HG02763 (cell line): ENCODE measurements at regions not wholly inside any gene's neighbourhood (a gene's known extent, or its start where the extent isn't known, plus 50 kb on each side); places are given as distances from the start of the nearest gene placed in this dataset.
"Not testable (repeated sequence)": the region's sequence is repeated elsewhere in the genome, so short reads cannot be mapped to it uniquely, and the experiment has no call there.

Experiments used
- ATAC-seq: cut with Tn5 transposase; IDR thresholded peaks from one replicate; pipeline ENCODE4 v1.9.1; 2021; ENCODE audit warnings: mild to moderate bottlenecking, moderate library complexity; ENCODE audit not compliant: unreplicated experiment

DNA sequence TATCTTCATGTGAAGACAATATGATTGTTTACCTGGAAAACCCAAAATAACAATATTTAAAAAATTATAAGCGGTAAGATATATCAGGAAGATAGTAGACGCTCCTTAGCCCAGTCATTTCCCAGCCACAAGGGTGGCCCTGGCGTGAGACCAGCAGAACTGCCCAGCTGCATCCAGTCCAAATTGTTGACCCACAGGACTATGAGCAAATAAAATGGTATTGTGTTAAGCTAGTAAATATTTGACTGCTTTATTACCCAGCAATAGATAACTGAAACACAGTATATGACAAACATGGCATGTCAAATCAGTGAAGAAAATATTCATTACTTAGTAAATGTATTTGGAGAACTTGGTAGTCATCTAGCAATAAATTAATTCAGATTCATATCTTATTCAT, 294.3 kb upstream of the SPAG17 start:
- no peak for ATAC-seq

DNA sequence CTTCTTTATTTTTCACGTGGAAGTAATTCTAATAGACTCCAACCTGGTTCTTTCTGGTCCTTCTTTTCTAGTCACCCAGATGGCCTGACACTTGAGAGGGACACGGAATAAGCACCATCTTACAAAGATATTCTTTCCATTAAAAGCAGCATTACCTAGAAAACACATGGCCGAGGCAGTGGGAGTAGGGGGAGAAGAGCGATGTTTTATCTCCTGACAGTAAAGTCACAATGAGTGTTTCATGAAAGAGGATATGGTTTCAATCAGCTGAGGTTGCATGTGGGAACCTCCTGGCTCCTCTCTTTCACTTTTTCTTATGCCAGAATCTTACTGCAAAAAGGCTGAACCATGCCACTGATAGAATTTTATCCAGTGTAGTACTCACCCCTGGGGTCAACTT, 288.8 kb upstream of the SPAG17 start:
- no peak for ATAC-seq

DNA sequence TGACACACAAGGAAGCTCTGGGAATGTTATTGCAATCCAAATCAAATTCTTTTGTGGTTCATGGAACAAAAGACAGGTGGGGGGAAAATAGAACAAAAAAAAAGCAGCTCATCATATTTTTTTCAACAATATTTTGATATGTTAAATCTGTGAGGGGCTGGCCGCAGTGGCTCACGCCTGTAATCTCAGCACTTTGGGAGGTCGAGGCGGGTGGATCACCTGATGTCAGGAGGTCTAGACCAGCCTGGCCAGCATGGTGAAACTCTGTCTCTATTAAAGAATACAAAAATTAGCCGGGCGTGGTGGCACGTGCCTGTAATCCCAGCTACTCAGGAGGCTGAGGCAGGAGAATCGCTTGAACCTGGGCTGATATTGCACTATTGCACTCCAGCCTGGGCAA, 279.4 kb upstream of the SPAG17 start:
- ATAC-seq: not testable (repeated sequence)

GRCh38 chr1:118461154-118461553, 276.1 kb upstream of the SPAG17 start:
- no peak for ATAC-seq

DNA sequence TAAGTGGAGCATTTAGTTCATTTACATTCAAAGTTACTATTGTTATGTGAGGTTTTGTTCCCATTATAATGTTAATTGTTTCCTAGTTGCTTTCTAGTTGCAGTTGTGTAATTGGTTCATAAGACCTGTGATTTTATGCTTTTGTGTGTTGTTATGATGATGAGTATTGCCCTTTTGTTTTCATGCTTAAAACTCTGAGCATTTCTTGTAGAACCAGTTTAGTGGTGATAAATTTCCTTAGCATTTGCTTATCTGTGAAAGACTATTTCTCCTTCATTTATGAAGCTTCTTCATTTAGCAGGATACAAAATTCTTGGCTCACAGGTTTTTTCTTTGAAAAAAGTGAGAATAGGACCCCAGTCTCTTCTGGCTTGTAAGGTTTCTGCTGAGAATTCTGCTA, 274.8 kb upstream of the SPAG17 start:
- no peak for ATAC-seq

- ATAC-seq: not testable (repeated sequence)
Observed at GRCh38 chr1:118453856-118454255, 268.8 kb upstream of the SPAG17 start.

GRCh38 chr1:118445156-118445555, 260.1 kb upstream of the SPAG17 start:
- no peak for ATAC-seq

DNA sequence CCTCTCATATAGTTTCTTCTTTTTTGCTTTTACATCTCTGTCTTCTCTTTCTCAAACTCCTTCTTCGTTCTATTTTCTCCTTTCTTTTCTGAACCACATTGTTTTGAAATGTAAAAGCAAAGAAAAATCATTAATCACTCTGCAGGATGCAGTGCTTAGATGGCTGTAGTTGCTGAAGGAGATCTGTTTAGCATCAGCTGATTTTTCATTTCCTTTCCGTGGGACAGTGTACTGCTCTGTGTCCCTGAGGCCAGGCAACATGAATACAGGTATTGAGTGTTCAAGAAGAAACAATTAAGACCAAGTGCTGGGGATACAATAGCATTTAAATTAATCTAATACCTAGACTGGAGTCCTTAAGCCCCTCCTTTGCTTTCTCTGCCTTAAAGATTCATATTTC, 257.2 kb upstream of the SPAG17 start:
- no peak for ATAC-seq

DNA sequence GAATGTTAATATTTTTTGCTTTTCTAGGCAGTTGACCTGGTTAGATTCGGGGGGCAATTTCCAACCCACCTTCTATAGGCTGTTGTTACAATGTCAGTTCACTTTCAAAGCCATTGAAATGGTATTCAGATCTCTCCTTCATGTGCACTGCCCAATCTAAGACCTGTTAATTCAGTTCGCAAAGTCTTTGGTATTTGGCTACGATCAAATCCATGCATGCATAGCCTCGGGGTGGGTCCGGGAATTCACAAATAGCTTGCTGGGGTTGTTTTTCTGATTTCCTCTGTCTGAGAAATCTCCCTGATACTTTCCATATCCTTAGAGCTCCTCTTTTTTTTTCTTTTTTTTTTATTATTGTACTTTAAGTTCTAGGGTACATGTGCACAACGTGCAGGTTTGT, 252.6 kb upstream of the SPAG17 start:
- ATAC-seq: no peak

DNA sequence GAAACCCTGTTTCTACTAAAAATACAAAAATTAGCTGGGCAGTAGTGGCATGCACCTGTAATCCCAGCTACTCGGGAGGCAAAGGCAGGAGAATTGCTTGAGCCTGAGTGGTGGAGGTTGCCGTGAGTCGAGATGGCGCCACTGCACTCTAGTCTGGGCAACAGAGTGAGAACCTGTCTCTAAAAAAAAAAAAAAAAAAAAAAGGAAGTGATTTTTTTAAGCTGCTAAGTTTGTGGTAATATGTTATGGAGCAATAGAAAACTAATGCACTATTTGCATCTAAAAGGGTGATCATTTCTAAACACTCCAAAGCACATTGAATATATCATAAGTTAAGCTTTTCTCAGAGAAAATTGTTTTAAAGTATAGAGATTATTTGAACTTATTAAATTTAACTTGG, 244.8 kb upstream of the SPAG17 start:
- no peak for ATAC-seq

DNA sequence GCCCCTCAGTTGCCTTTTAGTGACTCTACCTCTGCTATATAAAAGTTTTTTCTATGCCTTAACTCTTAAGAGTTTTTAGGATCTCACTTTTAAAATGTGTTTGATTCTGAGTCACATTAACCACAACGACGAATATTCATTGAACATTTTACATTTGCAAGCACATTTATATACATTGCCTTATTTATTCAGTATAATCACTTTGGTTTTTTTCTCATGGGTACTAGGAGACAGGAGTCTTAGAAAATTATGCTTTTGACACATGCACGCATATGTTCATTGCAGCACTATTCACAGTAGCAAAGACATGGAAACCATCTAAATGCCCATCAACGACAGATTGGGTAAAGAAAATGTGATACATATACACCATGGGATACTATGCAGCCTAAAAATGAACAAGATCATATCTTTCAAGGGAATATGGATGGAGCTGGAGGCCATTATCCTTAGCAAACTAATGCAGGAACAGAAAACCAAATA, 236.9 kb upstream of the SPAG17 start:
- ATAC-seq: no peak

DNA sequence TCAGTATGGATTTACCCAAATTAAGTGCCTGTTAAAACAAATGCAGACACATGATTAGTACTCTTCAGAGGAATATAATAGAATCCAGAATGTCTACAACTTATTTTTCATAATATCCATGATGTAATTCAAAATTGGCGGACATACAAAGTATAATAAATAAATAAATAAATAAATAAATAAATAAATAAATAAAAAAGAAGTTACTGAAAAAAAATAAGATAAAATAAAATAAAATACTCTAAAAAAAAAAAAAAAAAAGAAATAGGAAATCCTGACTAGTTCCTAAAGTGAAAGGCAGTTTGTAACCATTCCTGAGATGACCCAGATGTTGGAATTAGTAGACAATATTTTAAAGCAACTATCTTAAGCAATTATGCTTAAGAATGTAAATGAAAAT, 219.0 kb upstream of the SPAG17 start:
- no peak for ATAC-seq

DNA sequence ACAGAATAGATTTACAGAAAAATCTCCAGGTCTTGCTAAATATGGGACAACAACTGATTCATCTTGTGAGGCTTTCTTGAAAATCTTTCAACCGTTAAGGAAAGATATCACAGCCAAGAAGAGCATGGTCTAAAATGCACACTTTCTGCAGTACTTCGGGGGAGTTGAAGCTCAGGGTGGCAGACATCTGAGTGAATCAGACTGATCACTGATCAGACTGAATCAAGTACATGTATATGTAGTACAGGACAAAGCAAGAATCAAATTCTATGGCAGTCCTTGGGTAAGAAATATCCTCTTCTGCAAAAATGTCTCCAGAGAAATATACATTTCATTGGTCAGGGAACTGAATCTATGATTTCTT, 212.4 kb upstream of the SPAG17 start:
- ATAC-seq: no peak

- no peak for ATAC-seq
Observed at GRCh38 chr1:118396829-118397495, 211.9 kb upstream of the SPAG17 start.

- no peak for ATAC-seq
Observed at GRCh38 chr1:118396279-118396678, 211.3 kb upstream of the SPAG17 start.

DNA sequence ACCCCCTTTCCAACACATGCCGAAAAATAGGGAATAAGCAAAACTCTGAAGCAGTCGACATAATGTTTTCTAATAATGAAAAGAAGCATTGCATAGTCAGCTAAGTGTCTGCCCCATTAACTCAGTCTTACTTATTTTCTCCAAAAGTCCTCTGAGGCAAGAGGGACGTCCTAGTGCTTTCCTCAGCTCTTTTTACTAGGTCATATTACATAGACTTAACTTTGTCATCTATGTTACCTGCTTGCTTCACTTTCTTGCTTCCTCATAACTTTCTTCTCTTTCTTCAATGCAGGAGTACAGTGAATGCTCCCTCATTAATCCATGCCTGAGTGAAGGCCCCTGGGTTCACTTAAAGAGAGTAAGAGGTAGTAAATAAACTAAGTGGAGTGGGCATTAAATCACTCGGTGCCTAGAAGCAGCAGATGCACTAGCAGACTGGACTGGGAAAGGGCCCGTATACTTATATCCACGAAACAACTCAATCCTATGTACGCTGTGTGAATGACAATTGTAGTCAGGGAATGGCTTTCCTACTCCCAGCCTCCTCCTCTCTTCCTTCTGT, 210.5 kb upstream of the SPAG17 start:
- no peak for ATAC-seq

- no peak for ATAC-seq
Observed at GRCh38 chr1:118390955-118391354, 205.9 kb upstream of the SPAG17 start.

GRCh38 chr1:118388301-118388959, 203.4 kb upstream of the SPAG17 start:
- no peak for ATAC-seq

- ATAC-seq: no peak
Observed at GRCh38 chr1:118381197-118381869, 196.3 kb upstream of the SPAG17 start.

DNA sequence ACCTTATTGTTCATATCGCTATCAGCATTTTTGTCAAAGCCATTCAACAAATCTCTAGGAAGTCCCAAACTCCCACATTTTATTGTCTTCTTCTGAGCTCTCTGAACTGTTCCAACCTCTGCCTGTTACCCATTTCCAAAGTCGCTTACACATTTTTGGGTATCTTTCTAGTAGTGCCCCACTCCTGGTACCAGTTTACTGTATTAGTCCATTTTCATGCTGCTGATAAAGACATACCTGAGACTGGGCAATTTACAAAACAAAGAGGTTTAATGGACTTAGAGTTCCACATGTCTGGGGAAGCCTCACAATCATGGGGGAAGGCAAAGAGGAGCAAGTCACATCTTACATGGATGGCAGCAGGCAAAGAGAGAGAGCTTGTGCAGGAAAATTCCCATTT, 192.2 kb upstream of the SPAG17 start:
- not testable (repeated sequence) for ATAC-seq

DNA sequence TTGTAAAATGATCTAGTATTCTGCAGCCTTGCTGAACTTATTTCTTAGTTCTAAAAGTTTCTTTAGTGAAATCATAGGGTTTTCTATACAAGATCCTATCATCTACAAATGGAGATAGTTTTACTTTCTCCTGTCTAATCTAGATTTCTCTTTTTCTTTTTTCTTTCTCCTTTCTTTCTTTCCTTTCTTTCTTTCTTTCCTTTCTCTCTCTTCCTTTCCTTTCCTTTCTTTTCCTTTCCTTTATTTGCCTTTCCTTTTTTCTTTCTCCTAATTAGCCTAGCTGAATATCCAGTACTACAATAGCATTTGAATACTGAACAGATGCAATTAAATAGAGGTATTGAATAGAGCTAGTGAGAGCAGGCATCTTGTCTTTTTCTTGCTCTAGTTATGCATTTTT, 186.6 kb upstream of the SPAG17 start:
- ATAC-seq: no peak

GRCh38 chr1:118370861-118371260, 185.8 kb upstream of the SPAG17 start:
- no peak for ATAC-seq
